OCI-M2 (cell line): ENCODE measurements at regions not wholly inside any gene's neighbourhood (a gene's known extent, or its start where the extent isn't known, plus 50 kb on each side); places are given as distances from the start of the nearest gene placed in this dataset.
"Not testable (repeated sequence)": the region's sequence is repeated elsewhere in the genome, so short reads cannot be mapped to it uniquely, and the experiment has no call there.

Experiments
- DNase-seq: peaks from one replicate; lab custom pipeline; 2025; ENCODE audit not compliant: unreplicated experiment; lab: John Stamatoyannopoulos, UW

DNA sequence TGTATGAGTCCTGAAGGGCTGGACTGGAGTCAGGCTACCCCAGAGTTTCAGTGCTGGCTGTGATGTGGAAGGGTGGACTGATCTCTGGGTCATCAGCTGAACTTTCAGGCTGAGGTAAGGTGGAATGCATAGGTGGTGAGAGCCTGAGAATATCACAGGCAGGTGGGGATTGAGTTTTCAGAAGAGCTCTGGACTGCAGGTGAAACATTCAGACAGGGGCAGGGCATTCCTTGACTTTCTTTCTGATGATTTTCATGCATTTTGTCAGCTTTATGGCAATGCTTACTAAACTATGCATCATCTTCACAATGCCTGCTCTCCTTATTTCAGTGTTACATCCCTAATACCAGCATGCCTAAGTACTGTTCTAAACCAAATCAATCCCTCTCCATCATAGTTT, 755.0 kb downstream of the KCNA4 start:
- DNase-seq: no peak

DNA sequence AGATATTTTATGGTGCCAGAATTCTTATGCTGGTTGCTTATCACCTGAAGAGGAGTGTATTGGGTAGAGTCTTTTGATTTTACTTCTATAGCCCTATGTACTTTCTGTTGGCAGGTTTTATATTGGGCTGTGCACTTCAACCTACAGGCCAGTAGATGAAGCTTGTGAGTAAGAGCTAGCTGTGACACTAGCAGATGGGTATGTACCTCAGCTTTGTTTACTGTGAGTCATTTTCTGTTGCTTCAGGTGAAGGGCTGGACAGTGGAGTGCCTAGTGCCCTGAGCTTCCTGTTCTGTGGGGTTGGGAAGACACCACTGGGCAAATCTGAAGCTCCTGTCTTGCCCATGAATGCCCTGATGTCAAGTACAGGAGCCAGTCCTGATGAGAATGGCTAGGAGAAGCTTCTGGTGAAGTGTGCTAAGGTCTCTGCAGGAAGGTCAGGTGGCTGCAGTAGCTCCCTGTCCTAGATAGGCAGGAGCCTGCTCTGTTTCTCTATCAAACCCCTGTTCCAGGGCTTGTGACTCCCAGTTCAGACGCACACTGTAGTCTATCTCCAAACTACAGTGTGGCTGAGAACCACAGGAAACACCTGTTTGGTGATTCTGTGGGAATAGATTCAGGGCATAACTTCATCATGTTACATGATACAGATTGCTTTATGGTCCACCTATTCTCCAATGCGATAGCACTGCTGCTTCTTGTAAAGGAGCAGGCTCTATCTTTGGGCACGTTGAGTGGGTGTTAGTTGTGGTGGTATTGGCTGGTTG, 755.7 kb downstream of the KCNA4 start:
- no peak for DNase-seq

DNA sequence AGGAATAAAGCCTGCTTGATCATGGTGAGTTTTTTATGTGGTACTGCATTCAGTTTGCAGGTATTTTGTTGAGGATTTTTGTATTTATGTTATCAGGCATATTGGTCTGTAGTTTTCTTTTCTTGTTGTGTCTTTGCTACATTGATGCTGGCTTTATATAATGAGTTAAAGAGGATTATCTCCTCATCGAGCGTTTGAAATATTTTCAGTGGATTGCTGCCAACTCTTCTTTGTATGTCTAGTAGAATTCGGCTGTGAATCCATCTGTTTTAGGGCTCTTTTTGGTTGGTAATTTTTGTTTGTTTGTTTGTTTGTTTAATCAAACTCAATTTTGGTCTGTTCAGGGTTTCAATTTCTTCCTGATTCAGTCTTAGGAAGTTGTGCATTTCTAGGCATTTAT, 758.4 kb downstream of the KCNA4 start:
- no peak for DNase-seq

DNA sequence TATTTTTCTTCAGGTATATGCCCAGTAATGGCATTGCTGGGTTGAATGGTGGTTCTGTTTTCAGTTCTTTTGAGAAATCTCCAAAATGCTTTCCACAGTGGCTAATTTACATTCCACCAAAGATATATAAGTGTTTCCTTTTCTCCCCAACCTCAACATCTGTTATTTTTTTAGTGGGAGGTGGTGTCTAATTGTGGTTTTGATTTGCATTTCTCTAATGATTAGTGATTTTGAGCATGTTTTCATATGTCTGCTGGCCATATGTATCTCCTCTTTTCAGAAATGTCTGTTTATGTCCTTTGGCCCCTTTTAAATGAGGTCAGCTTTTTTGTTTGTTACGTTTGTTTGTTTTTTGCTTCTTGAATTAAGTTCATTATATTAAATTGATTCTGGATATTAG, 760.2 kb downstream of the KCNA4 start:
- no peak for DNase-seq

DNA sequence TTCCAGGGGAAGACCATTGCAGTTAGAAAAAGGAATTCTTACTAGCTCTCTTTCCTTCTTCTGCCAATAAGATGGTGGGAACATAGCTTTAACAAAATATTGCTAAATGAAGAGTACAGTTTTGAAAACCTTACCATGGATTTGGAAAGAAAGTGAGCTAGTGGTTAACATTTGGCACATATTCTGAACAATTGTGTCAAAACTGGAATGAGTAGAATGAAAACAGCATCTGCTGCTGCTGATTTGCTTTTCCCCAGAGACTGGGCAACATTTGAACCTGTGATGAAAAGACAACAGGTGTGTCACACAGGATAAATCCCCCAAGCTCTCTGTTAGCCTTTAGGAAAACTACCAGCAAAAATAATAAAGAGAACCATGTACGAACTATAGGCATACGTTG, 761.4 kb downstream of the KCNA4 start:
- no peak for DNase-seq

DNA sequence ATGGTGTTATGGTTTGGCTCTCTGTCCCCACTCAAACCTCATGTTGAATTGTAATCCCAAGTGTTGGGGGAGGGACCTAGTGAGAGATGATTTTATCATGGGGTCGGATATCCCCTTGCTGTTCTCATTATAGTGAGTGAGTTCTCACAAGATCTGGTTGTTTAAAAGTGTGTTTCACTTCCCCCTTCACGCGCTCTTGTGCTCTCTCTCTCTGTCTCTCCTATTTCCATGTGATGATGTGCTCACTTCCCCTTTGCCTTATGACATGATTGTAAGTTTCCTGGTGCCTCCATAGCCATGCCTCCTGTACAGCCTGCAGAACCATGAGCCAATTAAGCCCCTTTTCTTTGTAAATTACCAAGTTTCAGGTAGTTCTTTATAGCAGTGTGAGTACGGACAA, 765.1 kb downstream of the KCNA4 start:
- DNase-seq: no peak

DNA sequence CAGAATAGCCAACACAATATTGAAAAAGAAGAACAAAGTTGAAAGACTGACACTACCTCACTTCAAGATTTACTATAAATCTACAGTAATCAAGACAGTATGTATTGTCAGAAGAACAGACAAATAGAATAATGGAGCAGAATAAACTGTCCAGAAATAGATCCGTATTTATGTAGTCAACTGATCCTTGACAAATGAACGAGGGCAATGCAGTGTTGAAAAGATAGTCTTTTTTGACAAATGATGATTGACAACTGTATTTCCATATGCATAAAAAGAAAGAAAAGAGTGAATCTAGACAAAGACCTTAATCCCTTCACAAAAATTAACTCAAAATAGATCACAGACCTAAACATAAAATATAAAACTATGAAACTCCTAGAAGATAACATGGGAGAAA, 767.1 kb downstream of the KCNA4 start:
- no peak for DNase-seq

DNA sequence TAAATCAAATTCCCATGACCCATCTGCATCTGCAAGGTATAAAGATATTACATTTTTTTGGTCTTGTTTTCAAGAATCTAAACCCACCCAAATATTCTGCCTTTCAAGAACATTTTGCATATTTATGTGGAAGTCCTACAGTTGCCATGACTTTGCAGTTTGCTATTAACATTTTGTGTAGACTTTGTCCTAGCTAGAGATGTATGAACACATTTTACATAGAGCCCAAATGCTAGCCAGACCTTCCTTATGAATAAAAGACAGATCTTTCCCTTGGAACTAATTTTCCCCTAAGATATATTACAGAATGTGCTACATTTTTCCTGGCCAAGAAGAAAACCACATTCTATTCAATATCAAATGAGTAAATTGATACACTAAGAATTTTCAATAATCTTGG, 772.5 kb downstream of the KCNA4 start:
- no peak for DNase-seq

DNA sequence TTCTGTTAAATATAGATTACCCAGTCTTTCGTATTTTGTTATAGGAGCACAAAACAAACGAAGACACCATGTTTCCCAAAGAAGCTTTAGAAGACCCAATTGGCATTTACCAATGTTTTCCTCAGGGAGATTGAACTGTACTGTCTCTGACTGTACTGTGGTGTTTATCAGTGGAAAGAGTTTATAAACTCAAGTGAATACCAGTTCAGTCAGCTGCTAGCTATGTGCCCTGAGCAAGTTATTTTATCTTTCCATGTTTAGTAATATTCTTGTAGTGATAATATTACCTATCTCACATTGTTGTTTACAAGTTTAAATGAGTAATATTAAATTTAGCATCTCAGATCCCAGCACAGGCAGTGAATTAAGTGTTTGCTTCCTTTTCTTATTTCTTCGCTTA, 773.2 kb downstream of the KCNA4 start:
- DNase-seq: no peak

DNA sequence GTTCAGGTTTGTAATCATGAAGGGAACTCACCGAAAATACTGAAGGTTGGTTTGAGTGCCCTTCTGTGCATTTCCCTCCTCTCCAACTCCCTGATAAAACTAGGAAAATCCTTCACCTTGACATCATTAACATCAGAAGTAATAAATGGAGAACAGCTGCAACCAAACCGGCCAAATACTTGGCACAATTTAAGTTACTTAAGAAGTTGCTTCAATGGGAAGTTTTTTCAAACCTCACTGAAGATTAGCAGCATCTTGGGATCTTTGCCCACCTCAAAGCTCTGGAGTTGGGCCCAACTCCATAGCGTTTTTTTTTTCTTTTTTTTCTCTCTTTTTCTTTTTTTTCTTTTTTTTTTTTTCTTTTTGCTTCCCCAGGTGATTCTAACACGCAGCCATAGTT, 784.8 kb downstream of the KCNA4 start:
- DNase-seq: no peak

DNA sequence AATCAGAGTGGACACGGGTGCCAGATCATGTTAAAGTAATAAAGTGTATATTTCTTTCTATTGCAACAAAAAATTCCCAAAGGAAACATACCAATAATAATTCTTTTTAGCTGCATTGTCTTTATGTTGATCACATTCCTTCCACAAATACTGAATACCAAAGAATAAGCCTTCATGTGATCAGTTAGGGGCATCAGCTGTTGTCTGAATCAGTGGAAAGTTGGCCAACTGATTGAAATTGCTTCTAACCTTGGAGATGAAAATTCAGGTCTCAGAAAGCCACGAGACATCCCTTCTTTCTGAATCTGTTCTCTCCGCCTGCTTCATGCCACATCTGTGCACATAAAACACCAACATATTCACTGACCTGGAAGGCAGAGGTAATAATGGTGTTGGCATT, 785.2 kb downstream of the KCNA4 start:
- no peak for DNase-seq

DNA sequence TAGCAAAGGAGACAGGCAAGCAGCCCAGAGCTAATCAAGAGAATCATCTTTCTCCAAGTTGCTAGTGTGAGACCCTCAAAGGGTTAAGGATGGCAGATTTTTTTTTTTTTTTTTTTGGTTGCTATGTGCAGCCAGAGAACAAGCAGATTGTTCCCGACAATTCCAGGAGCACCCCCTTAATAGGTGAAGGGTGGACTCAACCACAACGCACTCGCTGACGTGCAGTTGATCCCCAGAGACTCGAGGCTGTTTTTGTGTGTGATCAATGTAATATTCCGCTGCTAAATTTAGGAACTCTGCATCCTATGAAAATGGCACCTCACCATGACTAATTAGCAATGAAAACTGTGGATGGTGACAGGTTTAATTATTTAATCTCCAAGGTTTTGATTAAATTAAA, 789.0 kb downstream of the KCNA4 start:
- DNase-seq: no peak

DNA sequence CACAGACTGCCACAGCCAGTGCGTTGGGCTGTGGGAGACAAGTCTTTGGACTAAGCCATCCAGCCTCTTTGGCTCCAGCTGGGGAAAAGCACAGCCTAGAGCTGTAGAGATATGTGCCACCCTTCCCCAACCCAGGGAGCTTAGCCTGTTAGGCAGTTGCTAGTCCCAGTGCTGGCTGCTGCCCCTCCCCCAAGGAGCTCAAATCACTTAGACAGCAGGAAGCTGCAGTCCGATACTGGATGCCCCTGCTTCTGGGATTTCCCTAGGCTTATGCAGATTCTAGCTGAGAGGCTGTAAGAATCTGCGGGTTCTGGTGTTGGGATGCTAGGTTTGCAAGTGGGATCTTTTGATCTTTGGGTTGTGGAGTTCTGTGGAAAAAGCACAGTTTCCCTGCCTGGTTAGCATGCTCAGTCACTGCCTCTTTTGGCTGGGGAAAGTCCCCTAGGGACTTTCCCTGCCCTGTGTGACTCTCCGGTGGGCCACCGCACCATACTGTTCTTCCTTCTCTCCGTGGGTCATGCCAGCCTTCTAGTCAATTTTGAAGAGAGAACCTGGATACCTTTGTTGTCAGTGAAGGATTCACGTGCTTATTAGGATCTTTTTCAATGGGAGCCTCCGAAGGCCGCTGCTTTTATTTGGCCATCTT, 792.0 kb downstream of the KCNA4 start:
- no peak for DNase-seq

DNA sequence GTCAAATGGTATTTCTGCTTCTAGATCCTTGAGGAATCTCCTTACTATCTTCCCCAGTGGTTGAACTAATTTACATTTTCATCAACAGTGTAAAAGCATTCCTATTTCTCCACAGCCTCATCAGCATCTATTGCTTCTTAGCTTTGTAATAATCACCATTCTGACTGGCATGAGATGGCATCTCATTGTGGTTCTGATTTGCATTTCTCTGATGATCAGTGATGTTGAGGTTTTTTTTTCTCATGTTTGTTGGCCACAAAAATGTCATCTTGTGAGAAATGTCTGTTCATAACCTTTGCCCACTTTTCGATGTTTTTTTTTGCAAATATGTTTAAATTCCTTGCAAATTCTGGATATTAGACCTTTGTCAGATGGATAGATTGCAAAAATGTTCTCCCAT, 797.3 kb downstream of the KCNA4 start:
- DNase-seq: not testable (repeated sequence)

DNA sequence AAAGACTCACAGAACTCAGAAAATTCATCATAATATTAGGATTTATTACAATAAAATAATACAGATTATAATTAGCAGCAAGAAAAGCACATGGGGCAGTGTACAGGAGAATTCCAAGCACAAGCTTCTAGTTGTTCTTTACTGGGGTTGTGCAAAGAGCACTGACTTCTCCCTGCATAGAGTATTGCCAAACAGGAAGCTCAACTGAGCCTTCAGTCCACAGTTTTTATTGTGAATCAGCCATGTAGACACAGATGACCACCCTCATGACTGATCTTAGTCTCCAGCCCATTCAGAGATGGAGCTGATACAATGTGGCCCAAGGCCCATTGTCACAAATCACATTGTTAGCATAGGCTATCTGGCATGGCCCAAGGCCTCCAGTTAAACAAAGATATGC, 798.9 kb downstream of the KCNA4 start:
- no peak for DNase-seq

DNA sequence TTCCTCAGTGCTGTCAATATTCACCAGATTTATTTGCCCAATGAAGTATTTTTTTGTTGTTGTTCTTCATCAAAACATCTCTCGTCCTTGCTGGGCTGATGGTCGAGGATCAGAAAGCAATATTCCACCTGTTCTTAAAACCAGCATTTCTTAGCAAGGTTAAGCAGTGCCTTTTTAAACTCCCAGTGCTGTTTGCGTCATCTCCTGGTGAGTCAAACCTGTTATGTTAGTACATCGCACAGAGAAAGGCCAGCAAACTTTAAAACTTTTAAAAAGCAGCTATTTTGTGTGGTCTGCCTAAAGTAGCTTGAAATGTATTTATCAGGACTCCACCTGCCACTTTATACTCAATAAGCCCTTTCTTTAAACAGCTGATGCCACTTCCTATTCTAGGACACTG, 802.0 kb downstream of the KCNA4 start:
- no peak for DNase-seq

DNA sequence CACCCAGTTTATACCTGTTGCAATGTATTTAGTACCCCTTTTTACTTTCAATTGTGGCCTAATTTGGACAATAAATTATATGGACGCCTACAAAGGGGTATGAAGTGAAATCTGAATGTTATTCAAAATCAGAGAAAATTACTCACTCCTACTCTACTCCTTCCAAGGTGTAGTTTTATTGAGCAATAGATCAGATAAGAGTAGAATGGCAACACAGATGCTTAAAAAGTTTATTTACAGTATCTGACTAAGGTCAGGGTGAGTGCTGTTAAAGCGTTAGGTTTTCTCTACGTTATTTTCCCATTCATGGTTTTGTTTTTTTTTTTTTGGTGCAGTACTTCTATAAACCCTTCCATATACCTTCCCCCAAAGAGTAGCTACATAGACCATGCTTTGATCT, 805.6 kb downstream of the KCNA4 start:
- DNase-seq: no peak

DNA sequence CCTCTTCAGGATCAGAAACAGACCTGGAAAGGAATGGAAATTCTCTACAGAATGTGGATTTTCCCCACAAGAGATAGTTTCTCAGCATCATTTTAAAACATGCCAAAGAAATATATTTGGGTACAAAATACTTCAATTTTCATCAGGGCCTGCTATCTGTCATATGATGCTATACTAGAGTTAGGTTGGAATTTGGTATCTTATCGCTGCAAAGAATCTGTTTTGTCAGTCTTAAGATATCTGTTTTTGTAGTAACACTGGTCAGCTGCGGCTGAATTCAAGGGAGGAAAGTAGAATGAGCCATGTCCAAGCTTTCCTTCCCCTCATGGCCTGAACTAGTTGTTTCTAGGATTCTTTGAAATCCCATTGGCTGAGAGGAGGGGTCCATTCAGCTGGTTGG, 806.4 kb downstream of the KCNA4 start:
- no peak for DNase-seq

DNA sequence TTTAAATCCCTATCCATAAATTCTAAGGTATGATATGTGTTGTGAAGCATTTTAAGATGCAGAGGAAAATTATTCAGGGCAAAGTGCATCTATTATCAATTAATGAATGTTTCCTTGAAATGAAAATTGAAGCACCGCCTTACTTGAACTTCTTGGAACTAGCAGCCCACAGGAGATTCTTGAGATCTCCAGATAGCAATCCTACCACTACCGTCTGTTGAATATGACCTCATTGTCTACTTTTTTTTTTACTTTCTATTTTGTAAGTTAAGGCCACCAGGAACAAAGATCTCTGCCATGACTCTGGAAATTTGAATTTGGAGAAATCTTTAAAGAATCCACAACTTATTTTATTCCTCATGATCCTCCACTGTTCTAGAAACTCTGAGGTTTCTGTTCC, 808.7 kb downstream of the KCNA4 start:
- no peak for DNase-seq

DNA sequence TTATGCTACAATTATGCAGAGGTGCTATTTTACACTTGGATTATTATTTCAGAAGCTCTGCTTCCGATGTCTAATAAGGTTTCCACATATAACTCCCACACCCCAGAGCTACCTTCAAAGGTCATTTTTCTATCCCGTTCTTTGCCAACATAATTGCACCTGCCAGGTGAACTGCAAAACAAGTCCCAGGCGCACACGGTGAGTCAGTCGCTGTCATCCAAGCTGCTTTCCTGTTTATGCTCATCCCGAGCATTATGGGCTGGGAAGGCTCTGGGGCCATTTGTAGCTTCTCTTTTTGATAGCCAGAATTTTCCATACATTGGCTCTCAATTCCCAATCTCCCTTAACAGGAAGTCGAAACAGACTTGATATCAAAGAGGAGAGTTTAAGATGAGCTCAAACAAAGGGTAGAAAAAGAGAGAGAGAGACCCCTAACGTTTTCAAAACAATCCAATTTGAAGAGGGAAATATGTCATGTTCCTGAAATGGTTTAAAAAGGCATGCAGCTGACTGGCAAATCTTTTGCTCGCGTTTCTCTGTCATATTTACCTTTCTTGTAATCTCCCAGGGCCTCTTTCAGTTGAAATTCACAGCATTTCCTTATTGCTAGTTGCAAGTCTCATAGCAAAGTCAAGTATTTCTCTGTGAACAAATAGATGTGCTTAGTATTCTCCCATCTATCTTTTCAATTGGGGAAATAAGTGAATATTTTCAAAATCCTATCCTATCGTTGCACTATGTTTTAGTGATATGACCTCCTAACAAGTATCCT, 815.9 kb downstream of the KCNA4 start:
- DNase-seq: no peak

DNA sequence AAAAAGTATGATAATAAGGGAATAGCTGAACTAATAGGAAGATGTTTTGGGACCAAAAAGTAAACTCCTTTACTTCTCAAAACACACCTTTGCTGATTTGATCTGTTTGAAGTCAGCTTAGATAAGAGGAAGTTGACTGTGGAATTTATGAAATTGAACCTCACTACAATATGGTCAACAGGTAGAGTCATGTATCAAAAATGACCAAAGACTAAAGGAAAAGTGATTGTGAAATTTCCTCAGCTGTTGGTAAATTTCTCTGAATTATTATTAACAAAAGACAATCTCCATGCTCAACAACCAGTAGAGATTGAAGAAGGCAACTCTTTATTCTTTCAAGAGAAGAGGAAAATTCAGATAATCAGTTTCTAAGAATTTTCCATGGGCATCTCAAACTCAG, 826.5 kb downstream of the KCNA4 start:
- no peak for DNase-seq

DNA sequence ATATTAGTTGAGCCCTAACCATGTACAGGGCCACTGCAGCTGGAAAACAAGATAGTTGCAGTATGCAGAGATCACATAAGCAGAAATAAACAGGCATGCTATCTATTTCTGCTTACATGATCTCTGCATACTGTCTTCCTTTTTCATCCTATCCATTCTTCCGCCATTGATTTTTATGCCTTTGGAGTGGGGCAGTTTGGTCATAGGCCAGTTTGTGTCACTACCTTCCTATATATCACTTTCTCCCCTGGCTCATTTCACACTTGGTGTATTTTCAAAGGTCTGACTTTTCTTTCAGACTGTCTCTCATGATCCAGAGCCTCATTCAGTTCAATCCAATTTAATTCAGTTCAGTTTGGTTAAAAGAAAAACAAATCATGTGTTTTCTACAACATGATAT, 829.6 kb downstream of the KCNA4 start:
- no peak for DNase-seq
